ENCODE measurements at regions not wholly inside any gene's neighbourhood (a gene's known extent, or its start where the extent isn't known, plus 50 kb on each side); places are given as distances from the start of the nearest gene placed in this dataset.

DNA sequence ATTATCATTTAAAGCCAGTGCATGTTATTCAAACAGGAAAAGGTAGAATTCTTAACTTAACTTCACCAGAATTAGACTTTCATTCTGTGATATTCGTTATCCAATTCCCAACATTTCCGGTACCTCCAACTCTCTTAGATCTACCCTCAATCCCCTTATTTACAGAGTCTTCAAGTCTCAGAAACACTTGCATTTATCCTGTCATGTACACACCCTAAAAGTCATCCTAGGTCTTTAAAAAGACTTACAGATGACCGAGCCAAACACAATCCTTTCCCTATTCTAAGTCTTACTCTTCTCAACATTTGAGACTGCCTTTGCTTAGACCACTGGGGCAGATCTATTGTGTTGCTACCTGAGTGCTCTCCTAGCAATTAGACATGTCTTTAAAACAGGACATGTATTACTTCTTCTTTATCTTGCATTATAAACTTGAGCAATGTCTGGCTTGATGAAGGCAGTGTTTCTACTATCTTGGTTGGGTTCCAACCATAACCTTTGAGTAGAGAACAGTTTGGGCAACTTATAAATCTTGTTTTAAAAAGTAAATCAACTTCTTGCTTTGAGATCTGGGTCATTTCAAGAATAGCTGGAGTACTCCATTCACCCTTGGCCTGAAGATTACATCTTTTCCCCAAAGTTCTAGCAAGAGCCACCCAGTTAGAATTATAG is 140.6 kb upstream of the PLEKHG7 start:
- Mint-ChIP-seq H3K4me1 (no peaks in the 10 kb centered on the region), H3K4me3 (no peak overlapping the region)

DNA sequence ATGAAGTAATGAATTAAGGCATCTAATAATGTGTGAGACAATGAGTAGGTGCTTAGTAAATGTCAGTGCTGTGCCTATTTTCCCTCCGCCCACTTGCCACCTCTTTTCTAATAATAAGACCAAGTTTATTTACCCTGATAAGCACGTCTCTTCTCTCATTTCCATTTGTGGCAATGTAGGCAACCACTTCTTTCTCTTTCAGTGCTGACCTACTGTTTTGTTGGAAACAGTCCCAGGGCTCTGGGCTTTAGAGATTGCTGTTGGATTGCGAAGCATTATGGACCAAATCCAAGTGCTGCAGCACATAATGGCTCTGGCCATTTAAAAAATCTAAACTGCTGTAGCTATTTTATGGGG is 141.3 kb upstream of the PLEKHG7 start:
- Histone ChIP-seq H3K27ac (ENCODE audit: low read depth) (no peak overlapping the region), H3K4me1 (ENCODE audit: insufficient read depth) (no peaks in the 10 kb centered on the region), H3K4me2 (no peak overlapping the region), H3K4me3 (no peak overlapping the region), H3K27me3 (ENCODE audit: insufficient read depth) (no peaks in the 10 kb centered on the region), H4K20me1 (replicated peaks; ENCODE audit: insufficient read depth) (no peaks in the 10 kb centered on the region), H3K36me3 (ENCODE audit: insufficient read depth) (no peaks in the 10 kb centered on the region), H3K9me2 (ENCODE audit: insufficient read depth) (no peaks in the 10 kb centered on the region), H2AFZ (no peak overlapping the region), H3K79me2 (replicated peaks; ENCODE audit: insufficient read depth) (no peaks in the 10 kb centered on the region), H3F3A (replicated peaks; ENCODE audit: low read depth) (no peaks in the 10 kb centered on the region)
- Mint-ChIP-seq H3K36me3 (ENCODE audit: low read depth) (no peaks in the 10 kb centered on the region), H3K4me3 (no peak overlapping the region), H3K27me3 (ENCODE audit: insufficient read depth, low read depth, poor library complexity) (peaks cover 2% of the 10 kb centered on the region), H3K4me1 (no peaks in the 10 kb centered on the region), H3K27ac (no peak overlapping the region), H3K9me3 (no peaks in the 10 kb centered on the region)
- TF ChIP-seq JUNB (IDR thresholded peaks at IDR 0.05; ENCODE audit: unreplicated experiment) (no peak), ZNF114 (CRISPR knock-in tag; IDR thresholded peaks at IDR 0.05) (no peak), EZH2phosphoT487 (IDR thresholded peaks at IDR 0.05; ENCODE audit: unreplicated experiment) (no peak), STAT1 (IDR thresholded peaks at IDR 0.05; ENCODE audit: unreplicated experiment) (no peak), ZNF331 (CRISPR knock-in tag; IDR thresholded peaks at IDR 0.05; ENCODE audit: low read depth) (no peak), NANOG (IDR thresholded peaks at IDR 0.05; ENCODE audit: borderline replicate concordance) (no peak)
- TF ChIP-seq, protein P1, sequence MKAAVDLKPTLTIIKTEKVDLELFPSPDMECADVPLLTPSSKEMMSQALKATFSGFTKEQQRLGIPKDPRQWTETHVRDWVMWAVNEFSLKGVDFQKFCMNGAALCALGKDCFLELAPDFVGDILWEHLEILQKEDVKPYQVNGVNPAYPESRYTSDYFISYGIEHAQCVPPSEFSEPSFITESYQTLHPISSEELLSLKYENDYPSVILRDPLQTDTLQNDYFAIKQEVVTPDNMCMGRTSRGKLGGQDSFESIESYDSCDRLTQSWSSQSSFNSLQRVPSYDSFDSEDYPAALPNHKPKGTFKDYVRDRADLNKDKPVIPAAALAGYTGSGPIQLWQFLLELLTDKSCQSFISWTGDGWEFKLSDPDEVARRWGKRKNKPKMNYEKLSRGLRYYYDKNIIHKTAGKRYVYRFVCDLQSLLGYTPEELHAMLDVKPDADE (IDR thresholded peaks at IDR 0.05): no peak
- no peak for DNase-seq (ENCODE audit: low spot score)
- no peak for ATAC-seq

More for the DNA sequence above, 140.6 kb upstream of the PLEKHG7 start:
- H3K27ac ChIP-seq (ENCODE audit: low read depth): no peak overlapping the region
- H3K36me3 Mint-ChIP-seq (ENCODE audit: low read depth): no peaks in the 10 kb centered on the region
- ATAC-seq: no peak
- H3K27ac Mint-ChIP-seq: no peak overlapping the region
- no peaks in the 10 kb centered on the region for H4K20me1 ChIP-seq (replicated peaks; ENCODE audit: insufficient read depth)
- no peaks in the 10 kb centered on the region for H3K36me3 ChIP-seq (ENCODE audit: insufficient read depth)
- H3K9me2 ChIP-seq (ENCODE audit: insufficient read depth): no peaks in the 10 kb centered on the region
- no peak overlapping the region for H3K4me3 ChIP-seq
- no peaks in the 10 kb centered on the region for H3K27me3 ChIP-seq (ENCODE audit: insufficient read depth)
- no peak overlapping the region for H2AFZ ChIP-seq
- no peak for TF ChIP-seq ZNF331 (CRISPR knock-in tag; IDR thresholded peaks at IDR 0.05; ENCODE audit: low read depth)
- TF ChIP-seq, protein P2, sequence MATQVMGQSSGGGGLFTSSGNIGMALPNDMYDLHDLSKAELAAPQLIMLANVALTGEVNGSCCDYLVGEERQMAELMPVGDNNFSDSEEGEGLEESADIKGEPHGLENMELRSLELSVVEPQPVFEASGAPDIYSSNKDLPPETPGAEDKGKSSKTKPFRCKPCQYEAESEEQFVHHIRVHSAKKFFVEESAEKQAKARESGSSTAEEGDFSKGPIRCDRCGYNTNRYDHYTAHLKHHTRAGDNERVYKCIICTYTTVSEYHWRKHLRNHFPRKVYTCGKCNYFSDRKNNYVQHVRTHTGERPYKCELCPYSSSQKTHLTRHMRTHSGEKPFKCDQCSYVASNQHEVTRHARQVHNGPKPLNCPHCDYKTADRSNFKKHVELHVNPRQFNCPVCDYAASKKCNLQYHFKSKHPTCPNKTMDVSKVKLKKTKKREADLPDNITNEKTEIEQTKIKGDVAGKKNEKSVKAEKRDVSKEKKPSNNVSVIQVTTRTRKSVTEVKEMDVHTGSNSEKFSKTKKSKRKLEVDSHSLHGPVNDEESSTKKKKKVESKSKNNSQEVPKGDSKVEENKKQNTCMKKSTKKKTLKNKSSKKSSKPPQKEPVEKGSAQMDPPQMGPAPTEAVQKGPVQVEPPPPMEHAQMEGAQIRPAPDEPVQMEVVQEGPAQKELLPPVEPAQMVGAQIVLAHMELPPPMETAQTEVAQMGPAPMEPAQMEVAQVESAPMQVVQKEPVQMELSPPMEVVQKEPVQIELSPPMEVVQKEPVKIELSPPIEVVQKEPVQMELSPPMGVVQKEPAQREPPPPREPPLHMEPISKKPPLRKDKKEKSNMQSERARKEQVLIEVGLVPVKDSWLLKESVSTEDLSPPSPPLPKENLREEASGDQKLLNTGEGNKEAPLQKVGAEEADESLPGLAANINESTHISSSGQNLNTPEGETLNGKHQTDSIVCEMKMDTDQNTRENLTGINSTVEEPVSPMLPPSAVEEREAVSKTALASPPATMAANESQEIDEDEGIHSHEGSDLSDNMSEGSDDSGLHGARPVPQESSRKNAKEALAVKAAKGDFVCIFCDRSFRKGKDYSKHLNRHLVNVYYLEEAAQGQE (IDR thresholded peaks at IDR 0.05; ENCODE audit: unreplicated experiment): no peak
- no peak for TF ChIP-seq POLR2AphosphoS5 (IDR thresholded peaks at IDR 0.05; ENCODE audit: low read depth)
- TF ChIP-seq JUNB (IDR thresholded peaks at IDR 0.05; ENCODE audit: unreplicated experiment): no peak
- TF ChIP-seq, protein P1 (IDR thresholded peaks at IDR 0.05): no peak
- TF ChIP-seq STAT1 (IDR thresholded peaks at IDR 0.05; ENCODE audit: unreplicated experiment): no peak
- no peak for TF ChIP-seq NANOG (IDR thresholded peaks at IDR 0.05; ENCODE audit: borderline replicate concordance)
- no peak for TF ChIP-seq CREB1 (CRISPR knock-in tag; IDR thresholded peaks at IDR 0.05; ENCODE audit: low read depth)
- peaks cover 2% of the 10 kb centered on the region for H3K27me3 Mint-ChIP-seq (ENCODE audit: insufficient read depth, low read depth, poor library complexity)
- H3K79me2 ChIP-seq (replicated peaks; ENCODE audit: insufficient read depth): no peaks in the 10 kb centered on the region
- no peak overlapping the region for H3K4me2 ChIP-seq
- H3K9me3 Mint-ChIP-seq: no peaks in the 10 kb centered on the region
- no peaks in the 10 kb centered on the region for H3K4me1 ChIP-seq (ENCODE audit: insufficient read depth)
- H3F3A ChIP-seq (replicated peaks; ENCODE audit: low read depth): no peaks in the 10 kb centered on the region
- DNase-seq (ENCODE audit: low spot score): no peak

Measured in GM23338 (cell line).